H1 (cell line): ENCODE measurements at regions not wholly inside any gene's neighbourhood (a gene's known extent, or its start where the extent isn't known, plus 50 kb on each side); places are given as distances from the start of the nearest gene placed in this dataset.

Experiments
- CBX5 ChIP-seq: fragments of 300-800, 300-1000 bp; sonication (generic); IDR thresholded peaks from 2 replicates; pipeline ENCODE4 v1.7.1; 2016; ENCODE audit warnings: antibody characterized with exemption, low read length, low read depth
- SIRT6 ChIP-seq: IDR thresholded peaks from one replicate; pipeline ENCODE4 v1.7.1; 2012; ENCODE audit warnings: low read length, inconsistent platforms
- TCF12 ChIP-seq: IDR thresholded peaks from 2 replicates; pipeline ENCODE4 v1.6.1; 2011; ENCODE audit warnings: low read depth, mild to moderate bottlenecking, low read length
- YY1 ChIP-seq: IDR thresholded peaks from 2 replicates; pipeline ENCODE4 v1.6.1; 2011; ENCODE audit warnings: low read depth, mild to moderate bottlenecking, low read length

DNA sequence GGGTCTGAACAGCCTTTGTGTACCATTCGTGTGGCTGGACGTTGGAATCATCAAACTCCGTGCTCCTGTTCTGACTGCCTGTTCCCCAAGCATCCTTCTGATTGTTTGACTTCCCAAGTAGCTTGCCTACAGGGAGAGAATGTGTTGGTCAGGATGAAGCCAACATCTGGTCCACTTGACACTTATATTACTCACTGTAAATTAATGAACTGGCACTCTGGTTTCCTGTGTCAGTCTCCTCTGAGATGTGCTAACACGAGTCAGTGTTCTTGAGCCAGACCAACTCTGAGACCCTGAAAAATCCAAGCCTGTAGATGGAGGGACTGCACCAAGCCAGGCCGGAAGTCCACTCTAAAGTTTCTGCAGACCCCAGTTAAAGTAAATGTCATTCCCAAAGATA lies 440.9 kb downstream of the ZNF516 start (continued):
- no peak for TF ChIP-seq TCF12
- TF ChIP-seq CBX5: no peak
- no peak for TF ChIP-seq SIRT6
- no peak for TF ChIP-seq YY1
